ENCODE measurements at regions not wholly inside any gene's neighbourhood (a gene's known extent, or its start where the extent isn't known, plus 50 kb on each side); places are given as distances from the start of the nearest gene placed in this dataset.

DNA sequence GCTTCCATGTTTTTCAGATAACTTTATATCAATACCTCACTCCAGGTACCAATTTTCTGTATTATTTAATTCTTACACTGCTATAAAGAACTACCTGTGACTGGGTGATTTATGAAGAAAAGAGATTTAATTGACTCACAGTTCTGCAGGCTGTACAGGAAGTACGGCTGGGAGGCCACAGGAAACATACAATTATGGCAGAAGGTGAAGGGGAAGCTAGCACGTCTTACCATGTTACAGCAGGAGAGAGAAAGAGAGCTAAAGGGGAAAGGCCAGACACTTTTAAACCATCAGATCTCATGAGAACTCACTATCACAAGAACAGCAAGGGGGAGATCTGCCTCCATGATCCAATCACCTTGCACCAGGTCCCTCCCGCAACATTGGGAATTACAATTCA is 119.1 kb upstream of the BMP5 start:
- no peaks in the 10 kb centered on the region for H3K36me3 ChIP-seq
- H3K4me3 ChIP-seq: no peak overlapping the region
- intact Hi-C loops (cut with DNase I): no loop called here
- ATAC-seq (no peak), DNase-seq (no peak)
- H3K27ac ChIP-seq: no peak overlapping the region
- no peaks in the 10 kb centered on the region for H3K4me1 ChIP-seq
- H3K27me3 ChIP-seq: no peaks in the 10 kb centered on the region
- no peaks in the 10 kb centered on the region for H3K9me3 ChIP-seq
- TF ChIP-seq, protein P1, sequence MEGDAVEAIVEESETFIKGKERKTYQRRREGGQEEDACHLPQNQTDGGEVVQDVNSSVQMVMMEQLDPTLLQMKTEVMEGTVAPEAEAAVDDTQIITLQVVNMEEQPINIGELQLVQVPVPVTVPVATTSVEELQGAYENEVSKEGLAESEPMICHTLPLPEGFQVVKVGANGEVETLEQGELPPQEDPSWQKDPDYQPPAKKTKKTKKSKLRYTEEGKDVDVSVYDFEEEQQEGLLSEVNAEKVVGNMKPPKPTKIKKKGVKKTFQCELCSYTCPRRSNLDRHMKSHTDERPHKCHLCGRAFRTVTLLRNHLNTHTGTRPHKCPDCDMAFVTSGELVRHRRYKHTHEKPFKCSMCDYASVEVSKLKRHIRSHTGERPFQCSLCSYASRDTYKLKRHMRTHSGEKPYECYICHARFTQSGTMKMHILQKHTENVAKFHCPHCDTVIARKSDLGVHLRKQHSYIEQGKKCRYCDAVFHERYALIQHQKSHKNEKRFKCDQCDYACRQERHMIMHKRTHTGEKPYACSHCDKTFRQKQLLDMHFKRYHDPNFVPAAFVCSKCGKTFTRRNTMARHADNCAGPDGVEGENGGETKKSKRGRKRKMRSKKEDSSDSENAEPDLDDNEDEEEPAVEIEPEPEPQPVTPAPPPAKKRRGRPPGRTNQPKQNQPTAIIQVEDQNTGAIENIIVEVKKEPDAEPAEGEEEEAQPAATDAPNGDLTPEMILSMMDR (IDR thresholded peaks at IDR 0.05): no peak

DNA sequence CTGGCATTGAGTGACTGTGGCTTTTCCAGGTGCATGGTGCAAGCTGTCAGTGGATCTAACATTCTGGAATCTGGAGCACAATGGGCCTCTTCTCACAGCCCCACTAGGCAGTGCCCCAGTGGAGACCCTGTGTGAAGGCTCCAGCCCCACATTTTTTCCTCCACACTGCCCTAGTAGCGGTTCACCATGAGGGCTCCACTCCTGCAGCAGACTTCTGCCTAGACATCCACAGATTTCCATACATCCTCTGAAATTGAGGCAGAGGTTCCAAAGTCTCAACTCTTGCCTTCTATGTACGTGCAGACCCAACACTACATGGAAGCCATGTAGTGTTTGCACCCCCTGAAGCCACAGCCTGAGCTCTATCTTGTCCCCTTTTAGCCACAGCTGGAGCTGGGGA is 118.0 kb upstream of the BMP5 start:
- Histone ChIP-seq H3K4me3 (no peak overlapping the region), H3K36me3 (no peaks in the 10 kb centered on the region), H3K27ac (no peak overlapping the region), H3K4me1 (no peaks in the 10 kb centered on the region), H3K9me3 (no peaks in the 10 kb centered on the region), H3K27me3 (no peaks in the 10 kb centered on the region)
- ATAC-seq: no peak
- intact Hi-C loops (cut with DNase I): no loop called here
- no peak for DNase-seq
- TF ChIP-seq, protein P1 (IDR thresholded peaks at IDR 0.05): no peak

DNA sequence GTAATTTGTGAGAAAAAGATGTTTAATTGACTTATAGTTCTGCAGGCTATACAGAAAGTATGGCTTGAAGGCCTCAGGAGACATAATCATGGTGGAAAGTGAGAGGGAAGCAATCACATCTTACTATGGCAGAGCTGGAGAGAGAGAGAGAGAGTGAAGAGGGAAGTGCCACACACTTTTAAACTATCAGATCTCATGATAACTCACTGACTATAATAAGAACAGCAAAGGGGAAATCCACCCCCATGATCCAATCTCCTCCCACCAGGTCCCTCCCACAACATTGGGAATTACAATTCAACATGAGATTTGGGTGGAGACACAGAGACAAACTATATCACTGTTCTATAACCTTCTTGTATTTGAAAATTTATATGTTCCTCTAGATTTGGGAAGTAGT is 117.2 kb upstream of the BMP5 start:
- no peaks in the 10 kb centered on the region for H3K27me3 ChIP-seq
- no peaks in the 10 kb centered on the region for H3K36me3 ChIP-seq
- DNase-seq: no peak
- no peak for ATAC-seq
- no peak overlapping the region for H3K27ac ChIP-seq
- TF ChIP-seq, protein P1 (IDR thresholded peaks at IDR 0.05): no peak
- H3K4me3 ChIP-seq: no peak overlapping the region
- intact Hi-C loops (cut with DNase I): no loop called here
- H3K4me1 ChIP-seq: no peaks in the 10 kb centered on the region
- H3K9me3 ChIP-seq: no peaks in the 10 kb centered on the region

DNA sequence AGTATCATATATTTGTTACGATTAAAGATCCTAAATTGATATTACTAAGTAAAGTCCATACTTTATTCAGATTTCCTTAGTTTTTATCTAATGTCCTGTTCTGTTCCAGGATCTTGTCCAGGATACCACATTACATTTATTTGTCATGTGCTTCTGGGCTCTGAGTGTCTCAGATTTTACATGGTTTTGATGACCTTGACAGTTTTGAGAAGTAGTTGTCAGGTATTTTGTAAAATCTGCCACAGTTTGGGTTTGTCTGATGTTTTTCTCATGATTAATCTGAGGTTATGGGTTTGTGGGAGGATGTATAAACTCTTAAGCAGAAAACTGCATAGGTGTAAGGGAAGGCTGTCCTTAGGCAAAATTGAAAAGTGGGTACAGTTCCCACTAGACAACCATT is 109.9 kb upstream of the BMP5 start:
- intact Hi-C loops (cut with DNase I): no loop called here
- Histone ChIP-seq H3K9me3 (no peaks in the 10 kb centered on the region), H3K27me3 (no peaks in the 10 kb centered on the region), H3K36me3 (no peaks in the 10 kb centered on the region), H3K4me3 (no peak overlapping the region), H3K4me1 (no peaks in the 10 kb centered on the region), H3K27ac (no peak overlapping the region)
- DNase-seq: no peak
- ATAC-seq: no peak
- TF ChIP-seq, protein P1 (IDR thresholded peaks at IDR 0.05): no peak

DNA sequence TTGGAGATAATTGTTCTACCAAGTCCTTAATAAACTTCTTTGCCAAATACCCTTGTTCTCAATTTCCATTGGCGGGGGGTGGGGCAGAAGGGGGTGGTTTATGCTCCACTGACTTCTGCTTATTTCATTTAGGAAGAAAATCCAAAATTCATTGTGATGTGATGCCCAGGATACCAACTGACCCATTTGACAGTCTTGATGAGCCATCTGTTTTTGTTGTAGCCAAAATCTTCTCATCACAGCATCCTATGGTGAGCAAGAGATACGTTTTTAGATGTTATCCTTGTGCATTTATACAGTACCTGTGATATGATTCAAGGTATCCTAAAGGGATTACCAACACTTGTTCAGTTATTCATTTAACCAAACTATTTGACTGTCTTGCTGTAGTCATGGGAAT is 108.5 kb upstream of the BMP5 start:
- Histone ChIP-seq H3K4me1 (no peaks in the 10 kb centered on the region), H3K9me3 (no peaks in the 10 kb centered on the region), H3K36me3 (no peaks in the 10 kb centered on the region), H3K4me3 (no peak overlapping the region), H3K27me3 (no peaks in the 10 kb centered on the region), H3K27ac (no peak overlapping the region)
- DNase-seq: no peak
- intact Hi-C loops (cut with DNase I): loop anchor here (5.0 kb wide), 1 partner anchor 308 kb away; no protein-coding TSS in a partner anchor
- TF ChIP-seq, protein P1 (IDR thresholded peaks at IDR 0.05): no peak
- no peak for ATAC-seq

DNA sequence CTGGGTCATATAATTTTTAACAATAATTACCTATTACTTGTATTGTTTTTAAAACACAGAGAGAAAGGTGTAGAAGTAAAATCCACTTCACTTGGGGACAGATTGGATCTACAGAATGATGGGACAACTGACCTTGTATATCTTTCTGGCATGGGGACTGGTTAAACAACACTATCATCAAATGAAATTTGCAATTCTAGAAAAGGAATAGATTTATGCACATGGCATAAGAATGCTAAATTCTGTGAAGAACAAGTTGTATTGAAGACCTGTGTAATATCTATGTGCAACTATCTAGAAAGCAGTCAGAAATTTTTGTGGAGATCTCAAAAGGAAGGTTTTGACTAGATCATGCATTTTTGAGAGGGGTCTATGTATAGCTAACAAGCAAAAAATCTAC is 106.3 kb upstream of the BMP5 start:
- no peaks in the 10 kb centered on the region for H3K27me3 ChIP-seq
- intact Hi-C loops (cut with DNase I): loop anchor here (5.0 kb wide), 1 partner anchor 311 kb away; no protein-coding TSS in a partner anchor
- H3K27ac ChIP-seq: no peak overlapping the region
- TF ChIP-seq, protein P1 (IDR thresholded peaks at IDR 0.05): no peak
- H3K9me3 ChIP-seq: no peaks in the 10 kb centered on the region
- H3K36me3 ChIP-seq: no peaks in the 10 kb centered on the region
- ATAC-seq (no peak), DNase-seq (no peak)
- H3K4me3 ChIP-seq: no peak overlapping the region
- H3K4me1 ChIP-seq: no peaks in the 10 kb centered on the region

Measured in upper lobe of right lung (tissue), 1 donor.